ENCODE measurements at regions not wholly inside any gene's neighbourhood (a gene's known extent, or its start where the extent isn't known, plus 50 kb on each side); places are given as distances from the start of the nearest gene placed in this dataset.

DNA sequence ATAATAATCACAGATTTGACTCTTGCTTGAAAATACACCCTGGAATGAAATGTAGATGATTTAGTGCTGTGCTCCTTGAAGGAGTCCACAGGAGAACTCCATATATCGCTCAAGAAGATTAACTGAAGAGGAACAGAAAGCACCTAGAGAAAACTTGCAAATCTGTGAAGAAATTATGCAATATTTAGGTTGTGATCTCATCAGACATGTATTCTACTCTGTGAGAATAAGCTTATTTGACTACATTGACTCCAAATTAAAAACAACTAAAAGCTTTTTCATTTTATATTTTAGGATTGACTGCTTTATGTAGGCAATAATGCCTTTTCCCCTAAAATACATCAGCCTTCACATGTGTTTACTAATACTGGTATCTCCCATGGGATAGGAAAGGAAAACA is 906.6 kb upstream of the LRATD1 start:
- no peak for TF ChIP-seq POLR2AphosphoS5 (IDR thresholded peaks at IDR 0.05; ENCODE audit: low read depth)
- TF ChIP-seq CTCF (IDR thresholded peaks at IDR 0.05; ENCODE audit: insufficient read depth, low read length) = no peak
- no peak for TF ChIP-seq REST (IDR thresholded peaks at IDR 0.05; ENCODE audit: insufficient replicate concordance, low read depth)
